ENCODE measurements at regions not wholly inside any gene's neighbourhood (a gene's known extent, or its start where the extent isn't known, plus 50 kb on each side); places are given as distances from the start of the nearest gene placed in this dataset.

DNA sequence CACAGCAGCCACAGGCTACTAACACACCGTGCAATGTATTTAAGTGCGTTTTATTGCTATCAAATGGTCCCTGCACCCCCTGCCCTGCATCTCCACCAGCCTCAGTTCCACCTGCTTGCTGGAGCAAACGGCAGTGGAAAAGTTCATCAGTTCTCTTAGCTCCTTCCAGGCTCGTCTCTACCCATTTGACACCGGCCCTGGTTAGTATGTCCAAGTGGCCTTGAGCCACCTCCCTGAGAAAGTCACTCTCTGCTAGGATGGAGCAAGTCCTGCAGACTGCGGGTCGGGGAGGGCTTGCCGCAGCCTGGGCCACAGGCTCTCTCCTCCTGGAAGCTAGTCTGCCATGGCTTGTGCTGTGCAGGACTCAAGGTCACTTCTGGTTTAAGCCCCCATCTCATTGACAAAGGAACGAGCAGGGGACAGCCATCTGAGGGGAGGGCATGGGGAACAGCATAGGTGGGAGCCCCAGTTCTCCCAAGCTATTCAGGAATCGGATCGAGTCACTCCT, 74.9 kb downstream of the RHOB start:
- TF ChIP-seq CTCF (IDR thresholded peaks at IDR 0.05) (no peak), POLR2A (IDR thresholded peaks at IDR 0.05) (no peak)

Data from adrenal gland (tissue), 5 donors.